Naive B cell (primary cell): ENCODE measurements at regions not wholly inside any gene's neighbourhood (a gene's known extent, or its start where the extent isn't known, plus 50 kb on each side); places are given as distances from the start of the nearest gene placed in this dataset.
"Not testable (repeated sequence)": the region's sequence is repeated elsewhere in the genome, so short reads cannot be mapped to it uniquely, and the experiment has no call there.

Experiments used
- ATAC-seq, 2 donors: fragments of 150-1000 bp; cut with Tn5 transposase; 2 replicates each; pipeline ENCODE4 v1.10.0; 2021; ENCODE audit warnings: low read depth in 2 of 2, mild to moderate bottlenecking in 2 of 2, moderate library complexity in 2 of 2
- DNase-seq: peaks from one replicate; pipeline ENCODE4 v3.0.0; 2022
- H3K27ac Mint-ChIP-seq, 6 donors: one replicate each; pipeline ENCODE4 v1.8.0; 2020 to 2022; ENCODE audit warnings: mild to moderate bottlenecking in 6 of 6, mixed read lengths in 6 of 6, moderate library complexity in 5 of 6, inconsistent platforms in 2 of 6
- H3K27me3 Mint-ChIP-seq, 3 donors: one replicate each; pipeline ENCODE4 v1.8.0; 2021 to 2022; ENCODE audit warnings: mixed read lengths in 3 of 3, mild to moderate bottlenecking in 1 of 3
- H3K36me3 Mint-ChIP-seq, 2 donors: one replicate each; pipeline ENCODE4 v1.8.0; 2020 to 2022; ENCODE audit warnings: mixed read lengths in 2 of 2, inconsistent platforms in 1 of 2, mild to moderate bottlenecking in 1 of 2
- H3K4me1 Mint-ChIP-seq, 3 donors: one replicate each; pipeline ENCODE4 v1.8.0; 2020 to 2022; ENCODE audit warnings: mixed read lengths in 3 of 3, inconsistent platforms in 1 of 3, mild to moderate bottlenecking in 1 of 3, moderate library complexity in 1 of 3
- H3K4me3 Mint-ChIP-seq, 8 donors: one replicate each; pipeline ENCODE4 v1.8.0; 2020 to 2022; ENCODE audit warnings: mild to moderate bottlenecking in 8 of 8, mixed read lengths in 8 of 8, moderate library complexity in 8 of 8, inconsistent platforms in 2 of 8
- H3K9me3 Mint-ChIP-seq, 7 donors: one replicate each; pipeline ENCODE4 v1.8.0; 2020 to 2022; ENCODE audit warnings: mixed read lengths in 7 of 7, mild to moderate bottlenecking in 5 of 7, inconsistent platforms in 2 of 7, moderate library complexity in 1 of 7

- DNase-seq (no peak), ATAC-seq (no peak)
- Mint-ChIP-seq H3K4me3 (peak overlapping the region in 3 of 8 donors; percentile 29 to 82 (median 73)), H3K4me1 (peaks cover 10 to 28% (median 12%) of the 10 kb centered on the region in 3 donors), H3K27me3 (peaks cover 4 to 8% (median 5%) of the 10 kb centered on the region in 3 donors), H3K36me3 (peaks cover 5 to 30% of the 10 kb centered on the region in 2 donors), H3K9me3 (peaks cover 0 to 26% (median 4%) of the 10 kb centered on the region in 7 donors), H3K27ac (peak overlapping the region in 2 of 6 donors; percentile 38 to 39)
Measured at GRCh38 chrX:437661-438390, 51.1 kb upstream of the PPP2R3B start.

GRCh38 chrX:439241-439640 is 52.5 kb upstream of the PPP2R3B start:
- Mint-ChIP-seq H3K27me3 (peaks cover 0 to 8% (median 5%) of the 10 kb centered on the region in 3 donors), H3K9me3 (peaks cover 0 to 22% (median 8%) of the 10 kb centered on the region in 7 donors), H3K4me3 (peak overlapping the region in 1 of 8 donors; percentile 47), H3K36me3 (peaks cover 5 to 23% of the 10 kb centered on the region in 2 donors), H3K4me1 (peaks cover 10 to 25% (median 12%) of the 10 kb centered on the region in 3 donors), H3K27ac (no peak overlapping the region)
- ATAC-seq = no peak
- no peak for DNase-seq

- peaks cover 0 to 22% (median 8%) of the 10 kb centered on the region in 7 donors for H3K9me3 Mint-ChIP-seq
- H3K27ac Mint-ChIP-seq = peak overlapping the region in 2 of 6 donors; percentile 1 to 9
- H3K27me3 Mint-ChIP-seq = peaks cover 0 to 8% (median 5%) of the 10 kb centered on the region in 3 donors
- H3K4me1 Mint-ChIP-seq = peaks cover 10 to 25% (median 12%) of the 10 kb centered on the region in 3 donors
- no peak for ATAC-seq
- no peak for DNase-seq
- H3K4me3 Mint-ChIP-seq = peak overlapping the region in 1 of 8 donors; percentile 21
- H3K36me3 Mint-ChIP-seq = peaks cover 5 to 23% of the 10 kb centered on the region in 2 donors
Measured at GRCh38 chrX:439719-440118, 53.0 kb upstream of the PPP2R3B start.

- Mint-ChIP-seq H3K27ac (peak overlapping the region in 3 of 6 donors; percentile 4 to 47 (median 19)), H3K4me3 (peak overlapping the region in 1 of 8 donors; percentile 61), H3K4me1 (peaks cover 10 to 25% (median 12%) of the 10 kb centered on the region in 3 donors), H3K9me3 (peaks cover 0 to 22% (median 8%) of the 10 kb centered on the region in 7 donors), H3K36me3 (peaks cover 5 to 23% of the 10 kb centered on the region in 2 donors), H3K27me3 (peaks cover 0 to 8% (median 5%) of the 10 kb centered on the region in 3 donors)
- DNase-seq (no peak), ATAC-seq (no peak)
Measured at GRCh38 chrX:440636-441035, 53.9 kb upstream of the PPP2R3B start.

- ATAC-seq (no peak), DNase-seq (no peak)
- Mint-ChIP-seq H3K4me3 (no peak overlapping the region), H3K4me1 (peaks cover 0 to 12% (median 0%) of the 10 kb centered on the region in 3 donors), H3K27ac (peak overlapping the region in 2 of 6 donors; percentile 17 to 77), H3K9me3 (peaks cover 0 to 13% (median 4%) of the 10 kb centered on the region in 7 donors), H3K36me3 (peaks cover 0 to 23% of the 10 kb centered on the region in 2 donors), H3K27me3 (peaks cover 0 to 8% (median 0%) of the 10 kb centered on the region in 3 donors)
Measured at GRCh38 chrX:443536-444210, 57.0 kb upstream of the PPP2R3B start.

- Mint-ChIP-seq H3K4me3 (no peak overlapping the region), H3K27me3 (peaks cover 0 to 8% (median 0%) of the 10 kb centered on the region in 3 donors), H3K36me3 (peaks cover 0 to 21% of the 10 kb centered on the region in 2 donors), H3K9me3 (peaks cover 0 to 13% (median 4%) of the 10 kb centered on the region in 7 donors), H3K4me1 (peaks cover 0 to 12% (median 0%) of the 10 kb centered on the region in 3 donors), H3K27ac (peak overlapping the region in 1 of 6 donors; percentile 17)
- no peak for DNase-seq
- no peak for ATAC-seq
Measured at GRCh38 chrX:444305-444704, 57.6 kb upstream of the PPP2R3B start.

- H3K27ac Mint-ChIP-seq = no peak overlapping the region
- H3K36me3 Mint-ChIP-seq = peaks cover 0 to 8% of the 10 kb centered on the region in 2 donors
- peaks cover 0 to 8% (median 0%) of the 10 kb centered on the region in 3 donors for H3K27me3 Mint-ChIP-seq
- no peak overlapping the region for H3K4me3 Mint-ChIP-seq
- no peaks in the 10 kb centered on the region for H3K4me1 Mint-ChIP-seq
- H3K9me3 Mint-ChIP-seq = peaks cover 0 to 4% (median 0%) of the 10 kb centered on the region in 7 donors
- DNase-seq (no peak), ATAC-seq (no peak)
Measured at GRCh38 chrX:445727-446126, 59.0 kb upstream of the PPP2R3B start.

- Mint-ChIP-seq H3K4me3 (no peak overlapping the region), H3K27ac (no peak overlapping the region), H3K9me3 (peaks cover 0 to 4% (median 0%) of the 10 kb centered on the region in 7 donors), H3K27me3 (peaks cover 0 to 8% (median 0%) of the 10 kb centered on the region in 3 donors), H3K36me3 (peaks cover 0 to 8% of the 10 kb centered on the region in 2 donors), H3K4me1 (no peaks in the 10 kb centered on the region)
- no peak for DNase-seq
- no peak for ATAC-seq
Measured at GRCh38 chrX:446245-446644, 59.5 kb upstream of the PPP2R3B start.

GRCh38 chrX:447052-447451 is 60.3 kb upstream of the PPP2R3B start:
- no peak overlapping the region for H3K27ac Mint-ChIP-seq
- no peak overlapping the region for H3K4me3 Mint-ChIP-seq
- peaks cover 0 to 5% of the 10 kb centered on the region in 2 donors for H3K36me3 Mint-ChIP-seq

GRCh38 chrX:451750-452149 is 65.0 kb upstream of the PPP2R3B start:
- H3K9me3 Mint-ChIP-seq, H3K27ac Mint-ChIP-seq, H3K36me3 Mint-ChIP-seq, H3K4me1 Mint-ChIP-seq, ATAC-seq, H3K4me3 Mint-ChIP-seq, DNase-seq: not testable (repeated sequence)
- H3K27me3 Mint-ChIP-seq = peaks cover 6 to 19% (median 15%) of the 10 kb centered on the region in 3 donors

More at GRCh38 chrX:447052-447451, 60.3 kb upstream of the PPP2R3B start:
- no peak for DNase-seq
- ATAC-seq = no peak
- peaks cover 0 to 4% (median under 1%) of the 10 kb centered on the region in 7 donors for H3K9me3 Mint-ChIP-seq
- no peaks in the 10 kb centered on the region for H3K4me1 Mint-ChIP-seq
- H3K27me3 Mint-ChIP-seq = peaks cover 0 to 7% (median 3%) of the 10 kb centered on the region in 3 donors

GRCh38 chrX:452598-452997 is 65.9 kb upstream of the PPP2R3B start:
- Mint-ChIP-seq H3K9me3 (peaks cover 0 to 9% (median 5%) of the 10 kb centered on the region in 7 donors), H3K36me3 (no peaks in the 10 kb centered on the region), H3K27ac (no peak overlapping the region), H3K4me3 (no peak overlapping the region), H3K27me3 (peaks cover 6 to 27% (median 22%) of the 10 kb centered on the region in 3 donors), H3K4me1 (no peaks in the 10 kb centered on the region)
- ATAC-seq = no peak
- DNase-seq = no peak

GRCh38 chrX:454514-454913 is 67.8 kb upstream of the PPP2R3B start:
- not testable (repeated sequence) for H3K36me3 Mint-ChIP-seq, DNase-seq, H3K4me3 Mint-ChIP-seq, ATAC-seq, H3K9me3 Mint-ChIP-seq, H3K27ac Mint-ChIP-seq, H3K4me1 Mint-ChIP-seq
- H3K27me3 Mint-ChIP-seq = peaks cover 6 to 28% (median 22%) of the 10 kb centered on the region in 3 donors

GRCh38 chrX:455199-455598 is 68.5 kb upstream of the PPP2R3B start:
- Mint-ChIP-seq H3K27me3 (peaks cover 6 to 28% (median 22%) of the 10 kb centered on the region in 3 donors), H3K4me1 (no peaks in the 10 kb centered on the region), H3K9me3 (peaks cover 0 to 9% (median 5%) of the 10 kb centered on the region in 7 donors), H3K36me3 (no peaks in the 10 kb centered on the region), H3K4me3 (no peak overlapping the region), H3K27ac (no peak overlapping the region)
- DNase-seq (no peak), ATAC-seq (no peak)
